MM.1S (cell line): ENCODE measurements at regions not wholly inside any gene's neighbourhood (a gene's known extent, or its start where the extent isn't known, plus 50 kb on each side); places are given as distances from the start of the nearest gene placed in this dataset.

Experiments used
- DNase-seq: peaks from one replicate; pipeline ENCODE4 v3.0.0-alpha.2; 2015
- H2AFZ ChIP-seq: fragments of 300-600 bp; sonication (generic); 2 replicates; pipeline ENCODE4 v1.6.0; 2016; ENCODE audit warnings: antibody characterized with exemption, low read length
- H3F3A ChIP-seq: fragments of 300-600 bp; sonication (generic); 2 replicates; pipeline ENCODE4 v1.6.1; 2016; ENCODE audit warnings: mild to moderate bottlenecking, antibody characterized with exemption, low read length, moderate library complexity, mixed read lengths; ENCODE audit not compliant: insufficient read depth
- H3K27ac ChIP-seq: fragments of 300-600 bp; sonication (generic); 2 replicates; pipeline ENCODE4 v1.5.1; 2016; ENCODE audit warnings: mild to moderate bottlenecking, low read length
- H3K27me3 ChIP-seq: fragments of 300-600 bp; sonication (generic); replicated peaks from 2 replicates; pipeline ENCODE4 v1.6.0; 2016; ENCODE audit warnings: low read length; ENCODE audit not compliant: insufficient read depth
- H3K36me3 ChIP-seq: fragments of 300-600 bp; sonication (generic); replicated peaks from 2 replicates; pipeline ENCODE4 v1.6.1; 2016; ENCODE audit warnings: mild to moderate bottlenecking, low read length, mixed read lengths; ENCODE audit not compliant: insufficient read depth
- H3K4me1 ChIP-seq: fragments of 300-600 bp; sonication (generic); 2 replicates; pipeline ENCODE4 v1.6.1; 2016; ENCODE audit warnings: low read length, mixed read lengths
- H3K4me2 ChIP-seq: fragments of 300-600 bp; sonication (generic); 2 replicates; pipeline ENCODE4 v1.6.0; 2016; ENCODE audit warnings: low read depth, low read length
- H3K4me3 ChIP-seq: fragments of 300-600 bp; sonication (generic); 2 replicates; pipeline ENCODE4 v1.5.1; 2016; ENCODE audit warnings: low read length, mixed read lengths
- H3K79me2 ChIP-seq: fragments of 300-600 bp; sonication (generic); 2 replicates; pipeline ENCODE4 v1.6.1; 2016; ENCODE audit warnings: mixed run types, low read length, mixed read lengths
- H3K9ac ChIP-seq: fragments of 300-600 bp; sonication (generic); 2 replicates; pipeline ENCODE4 v1.6.1; 2016; ENCODE audit warnings: low read length, mixed read lengths
- H3K9me2 ChIP-seq: fragments of 300-600 bp; sonication (generic); replicated peaks from 2 replicates; pipeline ENCODE4 v1.6.1; 2016; ENCODE audit warnings: mild to moderate bottlenecking, low read length, mixed read lengths; ENCODE audit not compliant: insufficient read depth
- H3K9me3 ChIP-seq: fragments of 300-600 bp; sonication (generic); replicated peaks from 2 replicates; pipeline ENCODE4 v1.6.1; 2016; ENCODE audit warnings: mild to moderate bottlenecking, low read length, mixed read lengths; ENCODE audit not compliant: insufficient read depth
- H4K20me1 ChIP-seq: fragments of 300-600 bp; sonication (generic); 2 replicates; pipeline ENCODE4 v1.6.1; 2016; ENCODE audit warnings: mild to moderate bottlenecking, low read length, moderate library complexity, mixed read lengths; ENCODE audit not compliant: insufficient read depth
- CTCF ChIP-seq: fragments of 300-600 bp; sonication (generic); IDR thresholded peaks from 2 replicates; pipeline ENCODE4 v1.5.1; 2016; ENCODE audit warnings: antibody characterized with exemption, low read length, mixed read lengths
- EZH2 ChIP-seq: fragments of 300-600 bp; sonication (generic); optimal IDR thresholded peaks from 2 replicates; pipeline ENCODE3; 2017; ENCODE audit warnings: low read depth, mild to moderate bottlenecking, antibody characterized with exemption, low read length, mixed read lengths
- EZH2phosphoT487 ChIP-seq: fragments of 300-600 bp; sonication (generic); IDR thresholded peaks from 2 replicates; pipeline ENCODE4 v1.6.1; 2018; ENCODE audit warnings: antibody characterized with exemption, low read length

- H3K9me2 ChIP-seq, result no peaks in the 10 kb centered on the region
- H3K36me3 ChIP-seq, result no peaks in the 10 kb centered on the region
- no peaks in the 10 kb centered on the region for H3K9me3 ChIP-seq
- no peak overlapping the region for H2AFZ ChIP-seq
- no peak overlapping the region for H3K9ac ChIP-seq
- no peaks in the 10 kb centered on the region for H3K27me3 ChIP-seq
- H3K4me1 ChIP-seq, result no peaks in the 10 kb centered on the region
- H3K4me3 ChIP-seq, result no peak overlapping the region
- H4K20me1 ChIP-seq, result no peaks in the 10 kb centered on the region
- H3K4me2 ChIP-seq, result no peak overlapping the region
- no peak overlapping the region for H3K27ac ChIP-seq
- TF ChIP-seq EZH2phosphoT487, result no peak
- no peak for TF ChIP-seq EZH2
- no peak for TF ChIP-seq CTCF
- no peaks in the 10 kb centered on the region for H3K79me2 ChIP-seq
- H3F3A ChIP-seq, result no peaks in the 10 kb centered on the region
- no peak for DNase-seq
Measured at GRCh38 chr21:28537371-28538079, 455.2 kb downstream of the LTN1 start.

DNA sequence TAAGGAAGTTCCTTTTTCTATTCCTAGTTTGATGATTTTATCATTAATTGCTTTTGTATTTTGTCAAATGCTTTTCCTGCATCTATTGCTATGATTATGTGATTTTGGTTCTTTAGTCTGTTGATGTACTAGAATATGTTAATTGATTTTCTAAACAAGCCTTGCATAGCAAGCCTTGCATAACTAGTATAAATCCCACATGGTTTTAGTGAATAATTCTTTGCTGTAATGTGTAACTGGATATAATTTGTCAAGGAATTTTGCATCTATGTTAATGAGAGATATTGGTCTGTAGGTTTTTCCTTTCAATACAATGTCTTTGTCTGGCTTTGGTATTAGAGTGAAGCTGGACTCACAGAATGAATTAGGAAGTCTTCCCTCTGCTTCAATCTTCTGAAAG, 460.2 kb downstream of the LTN1 start:
- no peaks in the 10 kb centered on the region for H3F3A ChIP-seq
- H3K4me2 ChIP-seq, result no peak overlapping the region
- H3K79me2 ChIP-seq, result no peaks in the 10 kb centered on the region
- H3K27ac ChIP-seq, result no peak overlapping the region
- no peak overlapping the region for H3K4me3 ChIP-seq
- H2AFZ ChIP-seq, result no peak overlapping the region
- H3K9me3 ChIP-seq, result no peaks in the 10 kb centered on the region
- H3K27me3 ChIP-seq, result no peaks in the 10 kb centered on the region
- H3K4me1 ChIP-seq, result no peaks in the 10 kb centered on the region
- no peaks in the 10 kb centered on the region for H3K9me2 ChIP-seq
- no peaks in the 10 kb centered on the region for H4K20me1 ChIP-seq
- TF ChIP-seq CTCF, result no peak
- TF ChIP-seq EZH2, result no peak
- TF ChIP-seq EZH2phosphoT487, result no peak
- DNase-seq, result no peak
- no peak overlapping the region for H3K9ac ChIP-seq
- no peaks in the 10 kb centered on the region for H3K36me3 ChIP-seq

- H3K9me3 ChIP-seq, result no peaks in the 10 kb centered on the region
- DNase-seq, result no peak
- no peak for TF ChIP-seq EZH2phosphoT487
- TF ChIP-seq EZH2, result no peak
- no peak for TF ChIP-seq CTCF
- H4K20me1 ChIP-seq, result no peaks in the 10 kb centered on the region
- no peak overlapping the region for H3K9ac ChIP-seq
- H3K27me3 ChIP-seq, result no peaks in the 10 kb centered on the region
- H3K27ac ChIP-seq, result no peak overlapping the region
- no peaks in the 10 kb centered on the region for H3K36me3 ChIP-seq
- no peak overlapping the region for H3K4me3 ChIP-seq
- H3K4me2 ChIP-seq, result no peak overlapping the region
- no peak overlapping the region for H2AFZ ChIP-seq
- no peaks in the 10 kb centered on the region for H3K4me1 ChIP-seq
- no peaks in the 10 kb centered on the region for H3K9me2 ChIP-seq
- no peaks in the 10 kb centered on the region for H3K79me2 ChIP-seq
- no peaks in the 10 kb centered on the region for H3F3A ChIP-seq
Measured at GRCh38 chr21:28523367-28523766, 469.3 kb downstream of the LTN1 start.
